ENCODE measurements at regions not wholly inside any gene's neighbourhood (a gene's known extent, or its start where the extent isn't known, plus 50 kb on each side); places are given as distances from the start of the nearest gene placed in this dataset.
"Not testable (repeated sequence)": the region's sequence is repeated elsewhere in the genome, so short reads cannot be mapped to it uniquely, and the experiment has no call there.

GRCh38 chr17:26966625-26967179 is 327.2 kb upstream of the WSB1 start:
- TF ChIP-seq POLR2AphosphoS5, CTCF, POLR2A (IDR thresholded peaks at IDR 0.05): not testable (repeated sequence)

All from breast epithelium (tissue), 3 donors.